HG03354 (cell line): ENCODE measurements at regions not wholly inside any gene's neighbourhood (a gene's known extent, or its start where the extent isn't known, plus 50 kb on each side); places are given as distances from the start of the nearest gene placed in this dataset.

Source experiments
- ATAC-seq: cut with Tn5 transposase; IDR thresholded peaks from one replicate; pipeline ENCODE4 v1.9.1; 2021; ENCODE audit warnings: mild to moderate bottlenecking; ENCODE audit not compliant: unreplicated experiment, poor library complexity, severe bottlenecking

- ATAC-seq, result no peak
Measured at GRCh38 chr21:35351434-35351833, 302.3 kb upstream of the RUNX1 start.

GRCh38 chr21:35350965-35351364 lies 301.9 kb upstream of the RUNX1 start:
- ATAC-seq, result no peak

- no peak for ATAC-seq
Measured at GRCh38 chr21:35349376-35350080, 300.4 kb upstream of the RUNX1 start.

GRCh38 chr21:35348686-35349085 lies 299.6 kb upstream of the RUNX1 start:
- no peak for ATAC-seq

- ATAC-seq, result no peak
Measured at GRCh38 chr21:35346697-35347096, 297.6 kb upstream of the RUNX1 start.

- no peak for ATAC-seq
Measured at GRCh38 chr21:35345954-35346353, 296.9 kb upstream of the RUNX1 start.

- ATAC-seq, result no peak
Measured at GRCh38 chr21:35344582-35344981, 295.5 kb upstream of the RUNX1 start.

GRCh38 chr21:35343046-35343819 lies 294.1 kb upstream of the RUNX1 start:
- ATAC-seq, result no peak

GRCh38 chr21:35342440-35342839 lies 293.3 kb upstream of the RUNX1 start:
- peak; percentile 62 for ATAC-seq

GRCh38 chr21:35340273-35340672 lies 291.2 kb upstream of the RUNX1 start:
- no peak for ATAC-seq

- no peak for ATAC-seq
Measured at GRCh38 chr21:35338881-35339632, 290.0 kb upstream of the RUNX1 start.

- no peak for ATAC-seq
Measured at GRCh38 chr21:35338281-35338680, 289.2 kb upstream of the RUNX1 start.

- ATAC-seq, result no peak
Measured at GRCh38 chr21:35337573-35337972, 288.5 kb upstream of the RUNX1 start.

- no peak for ATAC-seq
Measured at GRCh38 chr21:35336534-35336933, 287.4 kb upstream of the RUNX1 start.

GRCh38 chr21:35335951-35336446 lies 286.9 kb upstream of the RUNX1 start:
- ATAC-seq, result no peak

GRCh38 chr21:35333831-35334618 lies 284.9 kb upstream of the RUNX1 start:
- no peak for ATAC-seq

- no peak for ATAC-seq
Measured at GRCh38 chr21:35332841-35333426, 283.8 kb upstream of the RUNX1 start.

- no peak for ATAC-seq
Measured at GRCh38 chr21:35329940-35330660, 281.0 kb upstream of the RUNX1 start.
